K562 (cell line): ENCODE measurements at regions not wholly inside any gene's neighbourhood (a gene's known extent, or its start where the extent isn't known, plus 50 kb on each side); places are given as distances from the start of the nearest gene placed in this dataset.

Source experiments
- ATAC-seq: fragments of 200-7000 bp; cut with Tn5 transposase; 3 replicates; pipeline ENCODE4 v1.9.1; 2020; ENCODE audit warnings: moderate library complexity
- BruUV-seq: library from RNA; stranded (reverse); fragments of 400-500 nt; replicated peaks from 2 replicates; lab custom pipeline; 2021; lab: Mats Ljungman, UMichigan
- CTCF ChIA-PET: fragments of 300-600 bp; formaldehyde crosslinking; extraction: SDS; loops from one replicate; lab custom pipeline; 2021; ENCODE audit warnings: low intra/inter-chr PET ratio; lab: Yijun Ruan, JAX
- POLR2A ChIA-PET: fragments of 300-600, 350-650 bp; sonication (Branson Sonifier 250); formaldehyde crosslinking; extraction: SDS; loops from one replicate; lab custom pipeline; 2021; ENCODE audit warnings: antibody characterized with exemption, inconsistent platforms; lab: Yijun Ruan, JAX
- DNase-seq, 4 experiments: peaks; one replicate each; pipeline versions ENCODE4 v3.0.0 to v3.0.0-alpha.2; 2011 to 2018; ENCODE audit warnings: low spot score in 3 of 4, mixed read lengths in 3 of 4; ENCODE audit errors: extremely low read depth in 1 of 4
- FAIRE-seq: peaks from 2 replicates; lab custom pipeline; 2011; peaks lifted over from hg19 to GRCh38; lab: Jason Lieb, UNC
- H2AFZ ChIP-seq: 2 replicates; pipeline ENCODE4 v1.6.0; 2011; ENCODE audit warnings: low read depth, low read length, control low read depth, inconsistent platforms
- H3K27ac ChIP-seq: fragments of 200-600 bp; 3 replicates; pipeline ENCODE4 v1.8.0; 2011; ENCODE audit warnings: low read depth, mild to moderate bottlenecking, control low read depth, inconsistent platforms, low read length, moderate library complexity, mixed read lengths; ENCODE audit errors: extremely low read depth
- H3K27me3 ChIP-seq, 2 experiments: fragments of 300-600 bp in 1 of 2; 2 replicates in 1 of 2; 3 replicates in 1 of 2; pipeline versions ENCODE4 v1.6.0 to v1.8.0; 2011; ENCODE audit warnings: inconsistent platforms in 2 of 2, low read length in 2 of 2, mild to moderate bottlenecking in 1 of 2, mixed read lengths in 1 of 2, moderate library complexity in 1 of 2; ENCODE audit not compliant: control insufficient read depth in 2 of 2, insufficient read depth in 2 of 2
- H3K36me3 ChIP-seq: fragments of 300-600 bp; 3 replicates; pipeline ENCODE4 v1.8.0; 2011; ENCODE audit warnings: mild to moderate bottlenecking, low read length, inconsistent platforms; ENCODE audit not compliant: control insufficient read depth, insufficient read depth
- H3K4me1 ChIP-seq, 2 experiments: fragments of 200-600 bp in 1 of 2; replicated peaks in 1 of 2; 2 replicates in 1 of 2; 3 replicates in 1 of 2; pipeline versions ENCODE4 v1.5.1 to v1.8.0; 2011; ENCODE audit warnings: inconsistent platforms in 2 of 2, low read length in 2 of 2, mild to moderate bottlenecking in 1 of 2, mixed read lengths in 1 of 2, moderate library complexity in 1 of 2; ENCODE audit not compliant: control insufficient read depth in 2 of 2, insufficient read depth in 2 of 2
- H3K4me2 ChIP-seq: 2 replicates; pipeline ENCODE4 v1.6.1; 2011; ENCODE audit warnings: low read length, control low read depth, inconsistent platforms, mixed read lengths; ENCODE audit not compliant: insufficient read depth
- H3K4me3 ChIP-seq: fragments of 200-600 bp; sonication (generic), shearing (Covaris generic); 2 replicates; pipeline ENCODE4 v1.5.1; 2016; ENCODE audit warnings: control low read depth, inconsistent platforms
- H3K79me2 ChIP-seq: fragments of 200-600 bp; 3 replicates; pipeline ENCODE4 v1.8.0; 2011; ENCODE audit warnings: low read length, inconsistent platforms; ENCODE audit not compliant: control insufficient read depth, insufficient read depth
- H3K9ac ChIP-seq, 2 experiments: 2 replicates each; pipeline versions ENCODE4 v1.6.0 to v1.6.1; 2011; ENCODE audit warnings: low read depth in 2 of 2, low read length in 2 of 2, control low read depth in 1 of 2, inconsistent platforms in 1 of 2, mild to moderate bottlenecking in 1 of 2, mixed read lengths in 1 of 2; ENCODE audit not compliant: insufficient read depth in 1 of 2
- H3K9me1 ChIP-seq: one replicate; pipeline ENCODE4 v1.6.0; 2011; ENCODE audit warnings: inconsistent platforms, mild to moderate bottlenecking, low read length, moderate library complexity; ENCODE audit not compliant: control insufficient read depth, insufficient read depth
- H3K9me3 ChIP-seq: replicated peaks from 2 replicates; pipeline ENCODE4 v1.5.1; 2011; ENCODE audit warnings: low read depth, low read length, inconsistent platforms; ENCODE audit not compliant: control insufficient read depth, insufficient read depth
- H4K20me1 ChIP-seq: replicated peaks from 2 replicates; pipeline ENCODE4 v1.6.1; 2011; ENCODE audit warnings: low read length, inconsistent platforms, mixed read lengths; ENCODE audit not compliant: control insufficient read depth, insufficient read depth
- ARID1B ChIP-seq: fragments of 450-650 bp; IDR thresholded peaks from 2 replicates; pipeline ENCODE4 v1.6.1; 2016; ENCODE audit warnings: antibody characterized with exemption, mild to moderate bottlenecking, inconsistent platforms
- ARID2 ChIP-seq: fragments of 450-650 bp; IDR thresholded peaks from 2 replicates; pipeline ENCODE4 v1.6.1; 2017; ENCODE audit warnings: antibody characterized with exemption, mild to moderate bottlenecking
- CGGBP1 ChIP-seq: fragments of 250-450 bp; sonication (Bioruptor Pico); IDR thresholded peaks from 2 replicates; pipeline ENCODE4 v1.9.0; 2021; ENCODE audit warnings: mild to moderate bottlenecking
- CREB1 ChIP-seq, 2 experiments: sonication (generic) in 1 of 2; formaldehyde crosslinking in 1 of 2; IDR thresholded peaks; 2 replicates each; pipeline versions ENCODE4 v1.6.1 to v1.8.0; 2012 to 2022; ENCODE audit warnings: inconsistent platforms in 1 of 2, mild to moderate bottlenecking in 1 of 2, missing genetic modification reagents in 1 of 2, moderate library complexity in 1 of 2
- DMBX1 ChIP-seq: fragments of 250-450 bp; sonication (Bioruptor Pico); IDR thresholded peaks from 2 replicates; pipeline ENCODE4 v1.8.0; 2022; ENCODE audit warnings: inconsistent platforms, mild to moderate bottlenecking, moderate library complexity, borderline replicate concordance
- HMGXB4 ChIP-seq: sonication (generic); formaldehyde crosslinking; IDR thresholded peaks from 2 replicates; pipeline ENCODE4 v1.8.1; 2023; ENCODE audit warnings: mild to moderate bottlenecking, missing genetic modification reagents
- MAFF ChIP-seq: IDR thresholded peaks from 2 replicates; pipeline ENCODE4 v1.6.1; 2012; ENCODE audit warnings: low read length, improper control_type of control experiment
- MTA3 ChIP-seq: fragments of 450-650 bp; formaldehyde crosslinking; IDR thresholded peaks from 2 replicates; pipeline ENCODE4 v1.6.1; 2017; ENCODE audit warnings: mild to moderate bottlenecking, borderline replicate concordance
- MXI1 ChIP-seq: IDR thresholded peaks from 2 replicates; pipeline ENCODE4 v1.6.1; 2011; ENCODE audit warnings: low read depth, mild to moderate bottlenecking, improper control_type of control experiment, low read length
- NR2F6 ChIP-seq: fragments of 450-650 bp; formaldehyde crosslinking; IDR thresholded peaks from 2 replicates; pipeline ENCODE4 v1.4.0; 2020; ENCODE audit warnings: mild to moderate bottlenecking
- POLR2B ChIP-seq: fragments of 450-650 bp; IDR thresholded peaks from 2 replicates; pipeline ENCODE4 v1.6.1; 2018; ENCODE audit warnings: low read depth; ENCODE audit not compliant: partially characterized antibody
- SREBF2 ChIP-seq: sonication (generic); formaldehyde crosslinking; IDR thresholded peaks from 2 replicates; pipeline ENCODE4 v1.4.0; 2020; ENCODE audit warnings: mild to moderate bottlenecking, missing genetic modification reagents
- ZNF174 ChIP-seq: fragments of 250-450 bp; sonication (Bioruptor Pico); IDR thresholded peaks from 2 replicates; pipeline ENCODE4 v1.4.0; 2020; ENCODE audit warnings: mild to moderate bottlenecking
- ZNF277 ChIP-seq: fragments of 250-450 bp; sonication (Bioruptor Pico); IDR thresholded peaks from 2 replicates; pipeline ENCODE4 v1.8.0; 2022; ENCODE audit warnings: inconsistent platforms, mild to moderate bottlenecking, moderate library complexity, borderline replicate concordance
- WGBS: fragments of 100-300 bp; shearing (Covaris generic); methylation state at CpG from one replicate; pipeline ENCODE4 v1.1.6; 2016; ENCODE audit warnings: low coverage, mixed read lengths; ENCODE audit not compliant: insufficient coverage; ENCODE audit errors: missing lambda C conversion rate; 5-methylcytosine and 5-hydroxymethylcytosine counted together
- in situ Hi-C: fragments of 300-500 bp; cut with MboI; formaldehyde crosslinking; loops from 4 replicates; pipeline ENCODE4 v1.15.0; 2018; ENCODE audit warnings: inconsistent platforms, mixed read lengths
- intact Hi-C: fragments of 100-400 bp; cut with micrococcal nuclease; formaldehyde crosslinking; loops from 2 replicates; pipeline ENCODE4 v1.14.2; 2022

- Histone ChIP-seq H3K9me3 (no peaks in the 10 kb centered on the region), H4K20me1 (no peaks in the 10 kb centered on the region), H3K27ac (no peak overlapping the region)
- 14% methylated on average over 4 of the region's 4 CpGs for WGBS
- in situ Hi-C loops, result no loop called here
- no peak for DNase-seq
- TF ChIP-seq CGGBP1 (CRISPR knock-in tag), result no peak
- TF ChIP-seq HMGXB4 (CRISPR knock-in tag), result no peak
- TF ChIP-seq ARID1B, result no peak
- TF ChIP-seq MTA3, result no peak
- no peak for TF ChIP-seq CREB1 (IDR thresholded peaks at IDR 0.05)
- TF ChIP-seq CREB1 (CRISPR knock-in tag; IDR thresholded peaks at IDR 0.05), result no peak
- TF ChIP-seq ZNF174 (CRISPR knock-in tag), result no peak
- no peak for TF ChIP-seq ZNF277 (CRISPR knock-in tag)
- no peak for TF ChIP-seq MXI1
- TF ChIP-seq DMBX1 (CRISPR knock-in tag), result no peak
- TF ChIP-seq POLR2B, result no peak
- TF ChIP-seq NR2F6 (CRISPR knock-in tag), result no peak
- TF ChIP-seq MAFF, result no peak
- no peak for TF ChIP-seq SREBF2 (CRISPR knock-in tag)
- TF ChIP-seq ARID2, result no peak
- TF ChIP-seq, all 486 proteins: peak for 0
- Histone ChIP-seq H3K36me3 (no peaks in the 10 kb centered on the region), H3K4me3 (no peak overlapping the region), H2AFZ (no peak overlapping the region), H3K79me2 (no peaks in the 10 kb centered on the region), H3K27me3 (peaks cover 8 to 65% of the 10 kb centered on the region in 2 experiments; a peak in 4 of 5 replicates), H3K9me1 (no peaks in the 10 kb centered on the region), H3K4me2 (no peak overlapping the region), H3K9ac (no peak overlapping the region), H3K4me1 (peaks cover 0 to 4% of the 10 kb centered on the region in 2 experiments; a peak in 2 of 5 replicates)
- CTCF ChIA-PET, result no interaction called here
- POLR2A ChIA-PET, result interaction anchor here (0.6 to 2.6 kb wide), 4 partner anchors 10 to 1510 kb away, joined by 3 to 8 read pairs (median 4); partner anchors contain the start of gene HSPA9
- intact Hi-C loops, result no loop called here
- BruUV-seq, result no TSS peak
- ATAC-seq, result no peak
- FAIRE-seq, result no peak
These were observed 88.4 kb upstream of the HSPA9 start for GRCh38 chr5:138663561-138663960.
